Upper lobe of left lung (tissue), 4 donors: ENCODE measurements at regions not wholly inside any gene's neighbourhood (a gene's known extent, or its start where the extent isn't known, plus 50 kb on each side); places are given as distances from the start of the nearest gene placed in this dataset.

Source experiments
- CTCF ChIP-seq, 6 experiments: fragments of 450-650 bp in 4 of 6; fragments of 200-600 bp in 2 of 6; sonication (generic) in 2 of 6; IDR thresholded peaks; one replicate each; pipeline ENCODE4 v1.5.1; 2016 to 2019; ENCODE audit warnings: antibody characterized with exemption in 6 of 6
- EP300 ChIP-seq, 4 donors: sonication (generic); formaldehyde crosslinking; IDR thresholded peaks; one replicate each; pipeline ENCODE4 v1.5.1; 2017; ENCODE audit warnings: antibody characterized with exemption in 4 of 4, control low read depth in 2 of 4
- POLR2A ChIP-seq, 4 donors: fragments of 450-650 bp; IDR thresholded peaks; one replicate each; pipeline ENCODE4 v1.5.1; 2016 to 2017; ENCODE audit warnings: antibody characterized with exemption in 4 of 4, mild to moderate bottlenecking in 2 of 4

- TF ChIP-seq CTCF (IDR thresholded peaks at IDR 0.05) (no peak), POLR2A (IDR thresholded peaks at IDR 0.05) (no peak), EP300 (IDR thresholded peaks at IDR 0.05) (no peak)
Measured at GRCh38 chr4:81828991-81829390, 357.3 kb upstream of the RASGEF1B start.
